ENCODE measurements at regions not wholly inside any gene's neighbourhood (a gene's known extent, or its start where the extent isn't known, plus 50 kb on each side); places are given as distances from the start of the nearest gene placed in this dataset.
"Not testable (repeated sequence)": the region's sequence is repeated elsewhere in the genome, so short reads cannot be mapped to it uniquely, and the experiment has no call there.

DNA sequence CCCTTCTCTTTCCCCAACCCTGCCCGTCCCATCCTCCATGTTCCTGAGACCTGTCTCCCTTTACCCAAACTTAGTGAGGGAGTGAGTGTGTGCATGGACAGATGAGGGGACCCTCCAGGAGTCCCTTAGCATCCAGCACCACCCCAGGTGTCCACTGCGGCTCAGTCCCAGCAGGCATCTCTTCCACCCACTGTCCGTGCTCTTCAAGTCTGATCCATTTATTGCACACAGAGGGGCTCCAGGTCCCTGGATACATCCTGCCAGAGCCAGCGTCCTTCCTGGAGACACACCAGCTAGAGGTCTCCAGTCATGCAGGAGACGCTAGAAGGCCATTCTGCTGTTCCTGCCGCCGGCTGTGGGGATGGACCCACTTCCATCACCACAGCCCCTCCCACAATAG is 239.2 kb downstream of the ADGRD1 start:
- no peak for DNase-seq

DNA sequence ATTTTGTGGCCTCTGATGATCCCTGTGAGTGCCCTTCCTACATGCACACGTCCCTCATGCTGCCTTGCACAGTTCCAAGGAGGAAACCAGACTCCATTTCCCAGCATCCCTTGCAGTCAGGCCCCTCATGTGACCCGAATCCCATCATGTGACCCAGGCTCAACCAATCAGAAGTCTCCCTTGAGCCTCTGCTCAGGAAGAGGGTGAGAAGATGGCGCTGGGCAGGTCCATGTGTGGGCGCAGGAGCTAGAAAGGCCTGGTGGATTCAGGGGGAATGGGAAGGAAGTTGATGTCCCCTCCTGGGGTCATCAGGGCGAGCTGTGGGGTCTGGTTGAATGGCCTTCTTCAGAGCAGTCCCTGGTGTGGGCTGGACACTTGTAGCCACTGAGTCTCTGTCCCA is 240.5 kb downstream of the ADGRD1 start:
- DNase-seq, result no peak

DNA sequence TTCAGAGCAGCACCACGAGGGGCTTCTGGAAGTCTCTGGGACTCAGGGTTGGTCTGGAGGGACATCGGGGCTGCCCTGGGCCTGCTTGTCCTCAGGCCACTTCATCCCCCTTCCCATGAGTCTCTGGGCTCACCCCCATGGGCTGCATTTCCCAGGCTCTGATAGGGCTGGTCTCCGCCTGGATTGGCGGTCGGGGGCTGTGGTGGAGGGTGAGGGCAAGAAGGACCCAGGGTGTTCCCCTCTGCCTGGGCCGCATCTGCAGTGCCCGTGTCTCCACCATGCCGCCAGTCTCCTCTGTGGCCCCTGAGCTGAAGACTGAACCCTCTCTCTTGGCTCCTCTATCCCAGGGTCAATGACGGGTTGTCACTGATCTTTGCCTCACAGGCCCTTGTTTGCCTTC is 242.1 kb downstream of the ADGRD1 start:
- DNase-seq, result no peak

DNA sequence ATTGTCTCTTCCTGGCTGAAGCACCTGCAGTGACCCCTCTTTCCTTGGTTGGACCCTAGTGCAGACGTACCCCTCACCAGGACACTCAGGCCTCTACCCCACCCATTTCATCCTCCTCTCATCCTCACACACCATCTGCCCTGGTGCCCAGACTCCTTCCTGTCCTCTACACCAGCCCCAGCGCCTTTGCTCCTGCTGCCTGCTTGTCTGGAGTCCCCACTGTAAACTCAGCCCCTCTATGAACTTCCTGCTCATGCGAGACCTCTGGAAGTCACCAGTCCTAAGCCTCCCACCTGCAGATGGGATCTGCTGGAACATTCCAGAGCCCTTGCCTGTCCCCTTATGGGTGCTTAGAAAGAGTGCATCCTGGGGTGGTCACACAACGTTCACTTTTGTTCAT is 242.5 kb downstream of the ADGRD1 start:
- DNase-seq, result no peak

DNA sequence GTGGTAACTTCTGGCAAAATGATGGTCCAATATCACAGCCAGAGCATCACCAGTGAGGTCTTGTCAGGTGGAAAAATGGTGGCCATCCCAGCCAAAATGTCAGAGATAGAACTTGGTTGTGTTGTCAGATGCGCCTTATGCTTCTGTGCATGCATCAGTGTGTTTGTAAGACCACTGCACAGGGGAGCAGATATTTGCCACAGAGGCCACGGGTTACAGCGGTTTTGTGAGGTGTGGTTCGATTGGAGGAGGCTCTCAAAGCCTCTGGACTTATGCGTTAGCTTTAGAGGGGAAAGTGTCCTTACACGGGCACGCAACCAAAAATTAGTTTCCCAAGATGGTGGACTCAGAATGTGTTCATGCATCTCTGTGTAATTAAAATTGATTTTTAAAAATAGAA is 243.8 kb downstream of the ADGRD1 start:
- no peak for DNase-seq

GRCh38 chr12:131199221-131199620 is 245.5 kb downstream of the ADGRD1 start:
- no peak for DNase-seq

GRCh38 chr12:131201912-131202311 is 248.2 kb downstream of the ADGRD1 start:
- DNase-seq, result not testable (repeated sequence)

DNA sequence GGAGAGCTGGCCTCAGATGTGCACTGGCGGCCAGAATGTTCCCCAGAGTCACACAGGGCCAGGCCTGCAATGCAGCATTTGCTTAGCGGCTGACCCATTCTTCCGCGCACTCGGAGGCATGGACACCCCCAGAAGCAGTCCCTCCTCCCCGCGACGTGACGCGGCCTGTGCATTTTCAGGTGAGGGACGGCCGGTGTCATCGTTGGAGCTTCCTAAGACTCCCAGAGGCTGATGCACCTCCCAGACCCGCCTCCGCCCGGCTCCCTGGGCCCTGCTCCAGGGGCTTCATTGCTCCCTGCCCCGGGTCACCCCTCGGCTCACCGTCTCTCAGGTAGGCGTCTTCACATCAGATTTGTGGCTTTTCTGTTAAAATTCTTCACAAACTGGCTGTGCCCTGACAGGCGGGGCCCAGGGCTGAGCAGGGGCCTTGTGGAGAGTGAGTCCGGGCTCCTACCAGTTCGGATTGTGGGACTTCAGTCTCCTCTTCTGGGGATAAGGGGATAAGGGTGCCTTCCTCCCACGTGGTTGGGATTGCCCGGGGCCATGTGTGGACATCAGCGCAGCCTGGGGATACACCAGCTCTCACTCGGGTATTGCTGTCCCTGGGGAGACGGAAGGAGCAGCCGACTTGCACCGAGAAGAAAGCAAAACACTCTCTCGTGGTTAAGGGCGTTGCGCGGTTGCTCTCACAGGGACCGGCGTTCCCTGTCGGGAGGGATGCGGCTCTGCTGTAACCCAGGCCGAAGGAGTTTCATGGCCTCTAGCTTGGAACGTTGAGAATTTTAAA is 249.1 kb downstream of the ADGRD1 start:
- DNase-seq, result no peak

DNA sequence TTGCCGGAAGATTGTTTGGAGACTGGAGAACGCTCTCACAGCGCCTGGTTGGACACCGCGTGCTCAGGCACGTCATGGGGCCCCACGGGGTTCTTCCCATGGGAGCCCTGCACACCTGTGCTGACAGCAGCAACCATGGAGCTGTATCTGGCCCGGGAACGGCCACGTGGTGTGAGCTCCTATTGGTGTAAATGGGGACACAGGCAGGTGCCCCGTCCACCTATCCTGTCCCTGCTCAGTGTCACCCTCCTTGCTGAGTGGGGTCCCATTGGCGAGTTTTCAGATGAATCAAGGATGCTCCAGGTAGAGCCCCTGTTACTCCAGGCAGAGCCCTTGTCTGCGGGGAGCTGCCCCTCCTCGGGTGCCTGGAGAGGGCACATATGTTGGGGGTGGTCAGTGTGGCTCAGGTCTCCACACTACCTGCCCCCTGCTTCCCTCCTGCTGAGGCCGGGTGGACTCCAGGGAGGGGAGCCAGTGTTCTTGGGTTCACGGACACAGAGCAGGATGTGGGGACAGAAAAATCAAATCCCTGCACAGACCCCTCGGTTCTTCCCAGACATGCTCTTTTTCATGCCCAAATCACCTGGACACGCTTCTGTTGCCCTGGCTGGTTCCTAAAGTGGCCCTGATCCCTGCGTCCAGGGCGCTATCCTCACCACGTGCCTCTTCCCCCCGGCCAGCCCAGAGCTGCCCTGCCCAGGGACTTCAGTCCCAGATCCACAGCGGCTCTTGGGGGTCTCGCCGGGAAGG is 250.1 kb downstream of the ADGRD1 start:
- no peak for DNase-seq

DNA sequence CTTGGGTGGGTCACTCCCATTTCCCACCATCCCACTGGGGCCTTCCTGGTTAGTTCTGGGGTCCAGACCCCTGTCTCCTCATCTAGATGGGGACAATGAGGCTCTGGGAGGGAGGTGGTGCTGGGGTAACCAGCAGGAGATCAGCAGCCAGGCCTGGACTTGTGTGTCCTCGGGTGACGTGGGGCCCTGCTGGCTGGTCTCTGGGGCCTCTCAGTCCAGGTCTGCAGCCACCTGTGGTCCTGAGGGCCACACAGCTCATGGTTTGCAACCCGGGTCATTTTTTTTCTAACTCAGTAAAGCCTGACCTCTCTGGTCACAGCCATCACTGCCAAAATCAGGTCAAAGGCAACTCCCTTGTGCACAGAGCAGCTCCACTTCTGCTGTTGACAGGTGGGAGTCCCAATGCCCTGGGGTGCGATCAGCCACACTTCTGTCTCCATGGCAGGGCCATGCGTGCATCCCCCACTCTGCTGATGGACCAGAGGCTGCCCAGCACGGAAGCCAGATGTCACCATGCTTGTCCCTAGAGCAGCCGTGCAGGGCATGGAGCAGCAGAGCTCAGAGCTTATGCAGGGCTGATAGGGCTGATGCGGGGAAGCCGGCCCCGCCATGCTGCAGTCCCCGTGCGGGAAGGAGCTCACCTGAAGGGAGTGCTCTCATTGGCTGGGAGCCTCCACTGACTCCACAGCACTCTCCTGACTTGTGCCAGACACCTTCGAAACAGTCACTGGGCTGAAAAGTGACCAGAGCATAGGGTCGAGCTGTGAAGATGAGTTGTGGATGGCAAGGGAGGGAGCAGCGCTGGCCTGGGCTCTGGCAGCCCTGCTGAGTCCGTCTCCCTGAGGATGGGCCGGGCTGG is 250.9 kb downstream of the ADGRD1 start:
- DNase-seq, result no peak

GRCh38 chr12:131205275-131205933 is 251.7 kb downstream of the ADGRD1 start:
- not testable (repeated sequence) for DNase-seq

DNA sequence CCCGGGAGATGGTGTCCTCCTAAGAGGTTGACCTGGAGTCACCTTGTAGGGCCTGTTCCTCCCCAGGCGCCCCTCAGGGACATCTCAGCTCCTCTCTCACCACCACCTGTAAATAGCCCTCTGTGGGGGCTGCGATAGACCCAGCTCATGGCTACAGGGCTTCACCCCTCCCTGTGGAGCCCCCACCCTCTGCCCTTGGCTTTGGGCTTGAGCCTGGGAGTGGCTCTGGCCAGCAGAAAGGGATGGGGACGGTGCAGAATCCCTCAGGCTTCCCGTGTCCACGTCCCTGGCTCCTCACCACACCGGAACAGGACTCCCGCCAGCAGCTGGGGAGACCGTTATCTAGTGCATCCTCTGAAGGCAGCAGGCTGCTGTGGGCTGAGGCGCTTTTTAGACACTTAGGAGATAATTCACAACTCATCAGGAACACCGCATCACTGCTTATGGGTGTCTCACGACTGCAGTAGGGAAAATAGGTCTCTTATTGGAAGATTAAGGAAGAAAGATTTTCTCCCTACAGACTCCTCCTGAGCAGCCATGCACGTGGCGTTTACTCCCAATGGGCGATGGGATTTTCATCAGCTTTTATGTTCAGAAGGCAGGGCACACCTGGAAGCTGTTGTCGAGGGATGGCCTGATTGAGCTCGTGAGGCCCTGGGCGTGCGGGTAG is 253.1 kb downstream of the ADGRD1 start:
- DNase-seq, result not testable (repeated sequence)

- not testable (repeated sequence) for DNase-seq
Measured at GRCh38 chr12:131207300-131207660, 253.6 kb downstream of the ADGRD1 start.

GRCh38 chr12:131207841-131208240 is 254.1 kb downstream of the ADGRD1 start:
- DNase-seq, result not testable (repeated sequence)

DNA sequence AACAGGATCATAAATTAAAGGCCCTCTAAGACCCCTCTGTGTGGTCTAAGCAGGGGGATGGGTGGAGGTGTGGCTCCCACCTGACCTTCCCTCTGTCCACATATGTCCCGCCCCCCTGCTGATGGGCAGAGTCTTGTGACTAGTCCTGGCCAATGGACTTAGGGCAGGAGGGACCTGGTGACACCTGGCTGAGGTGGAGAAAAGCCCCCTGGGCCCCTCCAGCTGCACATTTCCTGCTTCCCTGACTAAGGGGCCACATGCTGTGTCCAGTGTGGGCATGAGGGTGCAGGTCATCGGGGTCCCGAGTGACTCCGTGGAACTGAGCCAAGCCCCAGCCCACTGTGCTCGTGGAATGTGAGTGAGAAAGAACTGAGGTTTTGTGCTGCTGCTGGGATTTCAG is 254.7 kb downstream of the ADGRD1 start:
- no peak for DNase-seq

DNA sequence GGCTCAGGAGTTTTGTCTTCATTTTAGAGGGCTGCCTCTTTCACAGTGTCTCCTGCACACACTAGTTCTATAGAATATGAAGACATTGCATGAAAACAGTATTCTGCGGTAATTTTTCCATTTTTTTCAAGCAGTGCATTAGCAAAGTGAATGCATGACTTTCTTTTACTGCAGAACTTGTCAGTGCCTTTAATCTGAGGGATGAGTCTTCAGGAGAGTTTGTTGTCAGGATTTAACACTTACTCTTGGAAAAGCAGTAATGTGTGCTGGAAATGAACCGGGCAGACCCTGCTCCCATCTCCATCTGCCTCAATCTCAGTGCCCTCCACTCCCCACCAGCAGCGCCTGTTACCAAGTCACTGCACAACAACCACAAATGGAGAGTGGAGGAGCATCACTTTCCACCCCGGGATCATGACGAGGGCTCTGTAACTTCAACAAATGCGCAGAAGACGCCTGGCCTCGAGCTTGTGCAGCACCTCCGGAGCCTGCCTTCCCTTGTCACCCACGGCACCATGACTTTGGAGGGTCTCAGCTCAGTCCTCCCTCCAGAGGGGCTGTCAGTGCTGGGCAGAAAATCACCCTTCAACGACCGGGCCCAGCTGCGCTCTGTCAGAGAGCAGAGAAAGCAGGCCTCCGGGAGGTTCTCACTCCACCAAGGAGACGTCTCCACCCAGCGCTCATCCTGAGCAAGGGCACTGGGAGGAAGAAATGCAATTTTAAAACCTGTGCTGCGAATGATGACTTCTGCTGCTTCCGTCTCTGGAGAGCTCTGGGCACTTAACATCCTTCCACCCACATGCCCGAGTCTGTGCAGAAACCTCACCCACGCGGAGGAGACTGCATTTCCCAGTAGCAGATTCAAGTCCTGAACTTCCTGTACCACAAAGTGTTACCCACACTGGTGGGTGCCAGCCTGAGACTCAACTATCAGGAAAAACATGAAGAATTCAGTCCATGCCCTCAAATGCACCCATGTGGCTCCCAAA is 255.7 kb downstream of the ADGRD1 start:
- no peak for DNase-seq

DNA sequence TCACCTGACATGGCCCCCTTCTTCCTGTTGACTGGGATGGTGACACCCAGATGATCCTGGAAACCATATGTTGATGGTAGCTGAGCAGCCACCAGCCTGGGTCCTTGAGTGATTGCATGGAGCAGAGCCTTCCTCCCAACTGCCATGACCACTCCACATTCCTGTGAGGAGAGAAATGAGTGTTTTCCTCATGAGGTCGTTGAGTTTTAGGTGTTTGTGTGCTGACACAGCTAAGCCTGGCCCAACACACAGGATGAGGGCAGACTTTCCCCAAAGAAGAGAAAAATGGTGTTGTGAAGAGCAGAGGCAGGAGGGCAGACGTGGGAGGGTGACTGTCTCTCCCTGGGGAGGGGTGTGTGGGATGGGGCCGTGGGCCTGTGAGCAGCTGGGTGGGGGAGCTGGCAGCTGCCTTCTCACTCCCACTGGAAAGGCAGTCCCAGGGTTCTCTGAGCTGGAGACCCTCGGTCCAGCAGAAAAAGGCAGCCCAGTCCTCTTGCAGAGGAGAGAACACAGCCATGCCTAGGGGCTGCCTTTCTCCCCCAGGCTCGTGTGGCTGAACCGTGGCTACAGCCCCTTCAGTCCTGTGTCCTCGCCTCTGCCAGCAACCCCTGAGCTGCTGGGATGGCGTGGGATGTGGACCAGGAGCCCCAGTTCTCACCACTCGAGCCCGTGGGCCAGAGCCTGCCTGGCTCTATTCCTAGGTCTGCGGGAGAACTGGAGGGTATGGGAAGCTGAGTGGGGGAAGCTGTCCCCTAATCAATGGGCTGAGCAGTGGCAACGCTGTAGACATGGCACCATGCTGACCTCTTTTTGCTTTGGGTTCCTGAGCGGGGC is 257.0 kb downstream of the ADGRD1 start:
- DNase-seq, result no peak

- DNase-seq, result no peak
Measured at GRCh38 chr12:131211340-131211938, 257.7 kb downstream of the ADGRD1 start.
